T-helper 1 cell treated with Interleukin-12 subunit alpha and Interleukin-12 subunit beta and Interleukin-4 antibody, amounts not matched to agents 30 μg/mL and 1 μg/mL, for 36 hours (primary cell): ENCODE measurements at regions not wholly inside any gene's neighbourhood (a gene's known extent, or its start where the extent isn't known, plus 50 kb on each side); places are given as distances from the start of the nearest gene placed in this dataset.
"Not testable (repeated sequence)": the region's sequence is repeated elsewhere in the genome, so short reads cannot be mapped to it uniquely, and the experiment has no call there.

Experiments
- H3K27ac Mint-ChIP-seq: one replicate; pipeline ENCODE4 v1.8.0; 2021; ENCODE audit warnings: mild to moderate bottlenecking, mixed read lengths
- H3K27me3 Mint-ChIP-seq: one replicate; pipeline ENCODE4 v1.8.0; 2021; ENCODE audit warnings: low read depth, mixed read lengths
- H3K36me3 Mint-ChIP-seq: one replicate; pipeline ENCODE4 v1.8.0; 2021; ENCODE audit warnings: low read depth, mixed read lengths
- H3K4me1 Mint-ChIP-seq: one replicate; pipeline ENCODE4 v1.8.0; 2021; ENCODE audit warnings: low read depth, mixed read lengths
- H3K4me3 Mint-ChIP-seq: one replicate; pipeline ENCODE4 v1.8.0; 2021; ENCODE audit warnings: mild to moderate bottlenecking, moderate library complexity, mixed read lengths
- H3K9me3 Mint-ChIP-seq: one replicate; pipeline ENCODE4 v1.8.0; 2021; ENCODE audit warnings: mixed read lengths

- no peaks in the 10 kb centered on the region for H3K36me3 Mint-ChIP-seq
- H3K9me3 Mint-ChIP-seq = peaks cover 2% of the 10 kb centered on the region
- H3K4me1 Mint-ChIP-seq = no peaks in the 10 kb centered on the region
- no peaks in the 10 kb centered on the region for H3K27me3 Mint-ChIP-seq
- H3K27ac Mint-ChIP-seq = no peak overlapping the region
- H3K4me3 Mint-ChIP-seq = no peak overlapping the region
Measured at GRCh38 chr7:12827920-12828319, 140.5 kb downstream of the ARL4A start.

DNA sequence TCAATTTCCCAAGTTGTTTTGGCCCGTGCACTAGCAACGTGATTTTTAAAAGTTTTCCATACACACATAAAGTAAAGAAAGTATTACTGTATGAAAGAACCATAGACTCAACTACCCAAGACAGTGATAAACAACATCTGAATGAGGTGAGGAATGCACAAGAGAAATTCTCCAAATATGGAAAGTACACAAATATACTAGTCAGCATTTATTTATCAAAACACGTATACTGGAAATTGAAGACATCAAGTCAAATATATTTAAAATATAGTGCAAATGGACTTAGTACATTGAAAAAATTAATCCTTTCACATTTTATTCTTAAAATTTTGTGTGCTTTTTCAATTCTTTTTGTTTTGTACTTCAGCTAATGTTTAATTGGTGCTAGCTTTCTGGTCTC lies 143.6 kb downstream of the ARL4A start:
- H3K36me3 Mint-ChIP-seq = no peaks in the 10 kb centered on the region
- no peaks in the 10 kb centered on the region for H3K4me1 Mint-ChIP-seq
- H3K9me3 Mint-ChIP-seq = peaks cover 20% of the 10 kb centered on the region
- no peak overlapping the region for H3K27ac Mint-ChIP-seq
- no peaks in the 10 kb centered on the region for H3K27me3 Mint-ChIP-seq
- no peak overlapping the region for H3K4me3 Mint-ChIP-seq

GRCh38 chr7:12833829-12834228 lies 146.4 kb downstream of the ARL4A start:
- H3K27me3 Mint-ChIP-seq = no peaks in the 10 kb centered on the region
- H3K36me3 Mint-ChIP-seq = no peaks in the 10 kb centered on the region
- peaks cover 20% of the 10 kb centered on the region for H3K9me3 Mint-ChIP-seq
- H3K4me1 Mint-ChIP-seq = no peaks in the 10 kb centered on the region
- no peak overlapping the region for H3K4me3 Mint-ChIP-seq
- H3K27ac Mint-ChIP-seq = no peak overlapping the region

DNA sequence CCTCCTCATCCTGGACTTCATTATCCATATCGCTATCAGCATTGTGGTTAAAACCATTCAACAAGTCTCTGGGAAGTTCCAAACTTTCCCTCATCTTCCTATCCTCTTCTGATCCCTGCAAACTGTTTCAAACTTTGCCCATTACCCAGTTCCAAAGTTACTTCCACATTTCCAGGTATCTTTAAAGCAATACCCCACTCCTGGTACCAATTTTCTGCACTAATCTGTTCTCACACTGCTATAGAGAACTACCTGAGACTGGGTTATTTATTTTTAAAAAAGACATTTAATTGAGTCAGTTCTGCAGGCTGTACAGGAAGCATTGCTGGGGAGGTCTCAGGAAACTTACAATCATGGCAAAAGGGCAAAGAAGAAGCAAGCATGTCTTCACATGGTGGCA lies 147.3 kb downstream of the ARL4A start:
- H3K36me3 Mint-ChIP-seq = no peaks in the 10 kb centered on the region
- H3K4me3 Mint-ChIP-seq = no peak overlapping the region
- H3K27ac Mint-ChIP-seq = no peak overlapping the region
- H3K9me3 Mint-ChIP-seq = peaks cover 20% of the 10 kb centered on the region
- no peaks in the 10 kb centered on the region for H3K4me1 Mint-ChIP-seq
- H3K27me3 Mint-ChIP-seq = no peaks in the 10 kb centered on the region

GRCh38 chr7:12839508-12840153 lies 152.2 kb downstream of the ARL4A start:
- H3K4me1 Mint-ChIP-seq = no peaks in the 10 kb centered on the region
- no peak overlapping the region for H3K27ac Mint-ChIP-seq
- no peak overlapping the region for H3K4me3 Mint-ChIP-seq
- H3K27me3 Mint-ChIP-seq = no peaks in the 10 kb centered on the region
- peaks cover 8% of the 10 kb centered on the region for H3K9me3 Mint-ChIP-seq
- H3K36me3 Mint-ChIP-seq = no peaks in the 10 kb centered on the region

GRCh38 chr7:12844732-12845131 lies 157.3 kb downstream of the ARL4A start:
- not testable (repeated sequence) for H3K4me3 Mint-ChIP-seq, H3K27me3 Mint-ChIP-seq, H3K36me3 Mint-ChIP-seq, H3K27ac Mint-ChIP-seq, H3K9me3 Mint-ChIP-seq, H3K4me1 Mint-ChIP-seq

GRCh38 chr7:12847001-12847400 lies 159.6 kb downstream of the ARL4A start:
- no peak overlapping the region for H3K4me3 Mint-ChIP-seq
- H3K27me3 Mint-ChIP-seq = peaks cover 3% of the 10 kb centered on the region
- H3K27ac Mint-ChIP-seq = no peak overlapping the region
- no peaks in the 10 kb centered on the region for H3K4me1 Mint-ChIP-seq
- peaks cover 3% of the 10 kb centered on the region for H3K9me3 Mint-ChIP-seq
- no peaks in the 10 kb centered on the region for H3K36me3 Mint-ChIP-seq

- H3K4me3 Mint-ChIP-seq = no peak overlapping the region
- no peaks in the 10 kb centered on the region for H3K4me1 Mint-ChIP-seq
- H3K36me3 Mint-ChIP-seq = no peaks in the 10 kb centered on the region
- H3K9me3 Mint-ChIP-seq = no peaks in the 10 kb centered on the region
- H3K27me3 Mint-ChIP-seq = peaks cover 3% of the 10 kb centered on the region
- H3K27ac Mint-ChIP-seq = no peak overlapping the region
Measured at GRCh38 chr7:12851142-12851541, 163.7 kb downstream of the ARL4A start.

DNA sequence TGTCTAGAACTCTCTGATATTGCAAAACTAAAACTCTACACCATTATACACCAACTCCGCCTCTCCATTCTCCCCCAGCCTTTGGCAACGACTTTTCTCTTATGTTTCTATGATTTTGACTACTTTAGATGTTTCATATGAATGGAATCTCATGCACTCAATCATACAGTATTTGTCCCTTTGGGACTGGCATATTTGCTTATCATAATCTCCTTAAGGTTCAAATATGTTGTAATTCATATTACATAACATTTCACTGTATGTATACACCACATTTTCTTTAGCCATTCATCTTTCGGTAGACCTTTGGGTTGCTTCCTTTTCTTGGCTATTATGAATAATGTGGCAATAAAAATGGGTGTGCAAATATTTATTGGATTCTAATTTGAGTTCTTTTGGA lies 164.4 kb downstream of the ARL4A start:
- Mint-ChIP-seq H3K9me3 (no peaks in the 10 kb centered on the region), H3K27ac (no peak overlapping the region), H3K4me3 (no peak overlapping the region), H3K27me3 (peaks cover 3% of the 10 kb centered on the region), H3K4me1 (no peaks in the 10 kb centered on the region), H3K36me3 (no peaks in the 10 kb centered on the region)

- no peaks in the 10 kb centered on the region for H3K36me3 Mint-ChIP-seq
- no peak overlapping the region for H3K27ac Mint-ChIP-seq
- H3K4me1 Mint-ChIP-seq = no peaks in the 10 kb centered on the region
- no peaks in the 10 kb centered on the region for H3K9me3 Mint-ChIP-seq
- no peaks in the 10 kb centered on the region for H3K27me3 Mint-ChIP-seq
- no peak overlapping the region for H3K4me3 Mint-ChIP-seq
Measured at GRCh38 chr7:12855036-12855435, 167.6 kb downstream of the ARL4A start.

GRCh38 chr7:12859761-12860160 lies 172.3 kb downstream of the ARL4A start:
- Mint-ChIP-seq H3K36me3 (no peaks in the 10 kb centered on the region), H3K4me3 (no peak overlapping the region), H3K27me3 (no peaks in the 10 kb centered on the region), H3K4me1 (no peaks in the 10 kb centered on the region), H3K9me3 (no peaks in the 10 kb centered on the region), H3K27ac (no peak overlapping the region)

GRCh38 chr7:12861070-12861469 lies 173.6 kb downstream of the ARL4A start:
- no peaks in the 10 kb centered on the region for H3K27me3 Mint-ChIP-seq
- H3K4me3 Mint-ChIP-seq = no peak overlapping the region
- H3K4me1 Mint-ChIP-seq = no peaks in the 10 kb centered on the region
- no peak overlapping the region for H3K27ac Mint-ChIP-seq
- no peaks in the 10 kb centered on the region for H3K9me3 Mint-ChIP-seq
- no peaks in the 10 kb centered on the region for H3K36me3 Mint-ChIP-seq

DNA sequence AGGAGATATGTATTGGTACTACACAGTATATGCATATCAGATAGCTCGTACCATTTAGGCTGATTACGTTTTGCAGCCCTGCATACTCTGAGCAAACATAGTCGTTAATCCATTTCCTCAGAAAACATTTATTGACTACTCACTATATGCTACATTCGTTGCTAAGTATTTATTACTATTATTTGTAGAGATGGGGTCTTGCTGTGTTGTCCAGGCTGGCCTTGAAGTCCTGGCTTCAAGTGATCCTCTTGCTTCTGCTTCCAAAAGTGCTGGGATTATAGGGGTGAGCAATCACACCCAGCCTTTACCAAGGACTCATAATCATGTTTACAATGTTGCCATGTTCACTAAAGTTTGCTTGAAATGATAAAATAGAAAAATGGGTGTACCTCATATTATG lies 174.7 kb downstream of the ARL4A start:
- H3K36me3 Mint-ChIP-seq = no peaks in the 10 kb centered on the region
- H3K4me3 Mint-ChIP-seq = no peak overlapping the region

GRCh38 chr7:12864470-12865046 lies 177.1 kb downstream of the ARL4A start:
- no peaks in the 10 kb centered on the region for H3K9me3 Mint-ChIP-seq
- H3K4me3 Mint-ChIP-seq = no peak overlapping the region
- no peak overlapping the region for H3K27ac Mint-ChIP-seq
- no peaks in the 10 kb centered on the region for H3K36me3 Mint-ChIP-seq
- H3K4me1 Mint-ChIP-seq = no peaks in the 10 kb centered on the region
- H3K27me3 Mint-ChIP-seq = no peaks in the 10 kb centered on the region

More for the DNA sequence above, 174.7 kb downstream of the ARL4A start:
- Mint-ChIP-seq H3K27ac (no peak overlapping the region), H3K27me3 (no peaks in the 10 kb centered on the region), H3K4me1 (no peaks in the 10 kb centered on the region), H3K9me3 (no peaks in the 10 kb centered on the region)

DNA sequence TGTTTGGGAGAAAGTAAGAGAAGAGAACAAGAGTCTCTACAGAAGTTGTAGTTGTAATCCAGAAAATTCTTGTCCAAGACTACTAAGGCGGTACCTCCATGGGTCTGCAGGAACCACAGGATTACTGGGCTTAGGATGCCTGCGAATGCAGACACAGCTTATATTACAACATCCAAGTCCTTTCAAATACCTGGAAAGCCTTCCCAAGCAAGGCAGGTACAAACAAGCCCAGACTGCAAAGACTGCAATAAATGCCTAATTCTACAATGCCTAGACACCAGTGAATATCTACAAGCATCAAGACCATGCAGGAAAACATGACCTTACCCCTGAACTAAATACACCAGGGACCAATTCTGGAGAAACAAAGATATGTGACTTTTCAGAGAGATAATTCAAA lies 178.2 kb downstream of the ARL4A start:
- Mint-ChIP-seq H3K4me1 (no peaks in the 10 kb centered on the region), H3K36me3 (no peaks in the 10 kb centered on the region), H3K27me3 (no peaks in the 10 kb centered on the region), H3K9me3 (no peaks in the 10 kb centered on the region), H3K27ac (no peak overlapping the region), H3K4me3 (no peak overlapping the region)

DNA sequence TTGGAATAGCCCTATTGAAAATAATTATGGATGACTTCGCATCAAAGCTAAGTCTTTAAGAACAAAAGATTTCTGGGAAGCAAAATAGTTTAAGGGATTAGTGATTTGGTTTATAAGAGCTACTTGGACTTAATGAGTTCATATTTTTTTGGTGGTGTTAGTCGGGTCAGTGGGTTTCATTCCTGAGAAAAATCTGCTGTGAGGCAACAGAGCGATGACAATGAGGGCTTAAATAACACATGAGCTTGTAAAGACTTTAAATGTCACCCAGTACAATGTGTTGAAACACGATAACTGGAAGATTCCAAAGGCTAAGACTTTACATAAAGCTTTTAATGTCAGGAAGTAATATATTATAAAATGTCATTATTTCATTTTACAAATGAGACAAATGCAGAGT lies 178.8 kb downstream of the ARL4A start:
- Mint-ChIP-seq H3K4me3 (no peak overlapping the region), H3K9me3 (no peaks in the 10 kb centered on the region), H3K27me3 (no peaks in the 10 kb centered on the region), H3K27ac (no peak overlapping the region), H3K4me1 (no peaks in the 10 kb centered on the region), H3K36me3 (no peaks in the 10 kb centered on the region)
